GM12891 (cell line): ENCODE measurements at regions not wholly inside any gene's neighbourhood (a gene's known extent, or its start where the extent isn't known, plus 50 kb on each side); places are given as distances from the start of the nearest gene placed in this dataset.
"Not testable (repeated sequence)": the region's sequence is repeated elsewhere in the genome, so short reads cannot be mapped to it uniquely, and the experiment has no call there.

ENCODE experiments used
- POLR2AphosphoS5 ChIP-seq: IDR thresholded peaks from 2 replicates; pipeline ENCODE4 v1.6.1; 2011; ENCODE audit warnings: low read depth, low read length, control low read depth
- SPI1 ChIP-seq: IDR thresholded peaks from 2 replicates; pipeline ENCODE4 v1.6.1; 2011; ENCODE audit warnings: low read depth, low read length, control low read depth
- TAF1 ChIP-seq: IDR thresholded peaks from 2 replicates; pipeline ENCODE4 v1.6.1; 2011; ENCODE audit warnings: low read depth, low read length, control low read depth

- not testable (repeated sequence) for TF ChIP-seq POLR2AphosphoS5, SPI1, TAF1
Observed at GRCh38 chr6:103092414-103092813, 1698.9 kb downstream of the GRIK2 start.
